B cell (primary cell): ENCODE measurements at regions not wholly inside any gene's neighbourhood (a gene's known extent, or its start where the extent isn't known, plus 50 kb on each side); places are given as distances from the start of the nearest gene placed in this dataset.

Experiments used
- ATAC-seq: fragments of 200-7000 bp; cut with Tn5 transposase; one replicate; pipeline ENCODE4 v1.10.0; 2021; ENCODE audit warnings: low read depth, mild to moderate bottlenecking, moderate number of reproducible peaks, moderate library complexity
- CTCF ChIA-PET: fragments of 350-600 bp; sonication (Branson Sonifier 250); formaldehyde crosslinking; loops from one replicate; lab custom pipeline; 2021; ENCODE audit warnings: antibody characterized with exemption, inconsistent platforms; lab: Charles Lee
- POLR2A ChIA-PET: fragments of 350-600 bp; sonication (Branson Sonifier 250); formaldehyde crosslinking; loops from one replicate; lab custom pipeline; 2021; ENCODE audit warnings: antibody characterized with exemption; lab: Charles Lee
- DNase-seq: peaks from one replicate; pipeline ENCODE4 v3.0.0; 2013
- H2AFZ ChIP-seq: 2 replicates; pipeline ENCODE4 v1.6.1; 2012; ENCODE audit warnings: mild to moderate bottlenecking, low read depth, low read length; ENCODE audit not compliant: insufficient read depth, poor library complexity, severe bottlenecking
- H3K27ac ChIP-seq, 2 donors: 1 replicate in 1 of 2; 2 replicates in 1 of 2; pipeline ENCODE4 v1.5.1; 2012 to 2013; ENCODE audit warnings: low read length in 2 of 2, mild to moderate bottlenecking in 2 of 2, moderate library complexity in 1 of 2
- H3K27me3 ChIP-seq, 4 experiments: fragments of 200-600 bp in 1 of 4; sonication (generic) in 1 of 4; replicated peaks in 1 of 4; 1 replicate in 2 of 4; 2 replicates in 2 of 4; pipeline versions ENCODE4 v1.6.1 to v1.7.0; 2013 to 2016; ENCODE audit warnings: low read length in 3 of 4, mild to moderate bottlenecking in 2 of 4, mixed read lengths in 1 of 4, moderate library complexity in 1 of 4; ENCODE audit not compliant: insufficient read depth in 4 of 4, control insufficient read depth in 3 of 4; ENCODE audit errors: control extremely low read depth in 1 of 4
- H3K36me3 ChIP-seq, 2 experiments: replicated peaks in 1 of 2; 1 replicate in 1 of 2; 2 replicates in 1 of 2; pipeline versions ENCODE4 v1.6.1 to v1.7.1; 2013; ENCODE audit warnings: low read length in 1 of 2; ENCODE audit not compliant: insufficient read depth in 2 of 2, control insufficient read depth in 1 of 2; ENCODE audit errors: control extremely low read depth in 1 of 2, extremely low read depth in 1 of 2
- H3K4me1 ChIP-seq, 2 donors: fragments of 200-600 bp in 1 of 2; sonication (generic) in 1 of 2; 1 replicate in 1 of 2; 2 replicates in 1 of 2; pipeline versions ENCODE4 v1.5.1 to v1.6.1; 2013 to 2017; ENCODE audit warnings: low read length in 2 of 2; ENCODE audit not compliant: control insufficient read depth in 2 of 2, insufficient read depth in 2 of 2
- H3K4me2 ChIP-seq: replicated peaks from 2 replicates; pipeline ENCODE3; 2012; ENCODE audit warnings: mild to moderate bottlenecking, low read depth, low read length; ENCODE audit not compliant: poor library complexity, severe bottlenecking
- H3K4me3 ChIP-seq, 5 experiments: fragments of 200-600 bp in 1 of 5; sonication (generic) in 1 of 5; 1 replicate in 3 of 5; 2 replicates in 2 of 5; pipeline versions ENCODE4 v1.5.1 to v1.7.0; 2011 to 2016; ENCODE audit warnings: low read length in 4 of 5, mild to moderate bottlenecking in 4 of 5, low read depth in 2 of 5, control low read depth in 1 of 5, moderate library complexity in 1 of 5; ENCODE audit not compliant: insufficient read depth in 1 of 5; ENCODE audit errors: control extremely low read depth in 1 of 5, extremely low read depth in 1 of 5
- H3K79me2 ChIP-seq: fragments of 200-600 bp; sonication (generic); one replicate; pipeline ENCODE4 v1.6.0; 2016; ENCODE audit warnings: low read length; ENCODE audit not compliant: control insufficient read depth, insufficient read depth
- H3K9ac ChIP-seq: fragments of 200-600 bp; sonication (generic); 2 replicates; pipeline ENCODE4 v1.6.1; 2017; ENCODE audit warnings: mild to moderate bottlenecking, low read length, moderate library complexity
- H3K9me3 ChIP-seq, 3 donors: one replicate each; pipeline versions ENCODE4 v1.6.1 to v1.7.1; 2013; ENCODE audit warnings: low read length in 2 of 3; ENCODE audit not compliant: control insufficient read depth in 2 of 3, insufficient read depth in 1 of 3; ENCODE audit errors: control extremely low read depth in 1 of 3
- H4K20me1 ChIP-seq: 2 replicates; pipeline ENCODE4 v1.6.0; 2012; ENCODE audit warnings: mild to moderate bottlenecking, low read length; ENCODE audit not compliant: insufficient read depth, control insufficient read depth, poor library complexity, severe bottlenecking
- H3K27ac Mint-ChIP-seq: one replicate; pipeline ENCODE4 v1.8.0; 2021; ENCODE audit warnings: mixed read lengths
- H3K27me3 Mint-ChIP-seq: one replicate; pipeline ENCODE4 v1.8.0; 2021; ENCODE audit warnings: mixed read lengths
- H3K4me1 Mint-ChIP-seq: one replicate; pipeline ENCODE4 v1.8.0; 2021; ENCODE audit warnings: mixed read lengths
- H3K4me3 Mint-ChIP-seq: one replicate; pipeline ENCODE4 v1.8.0; 2021; ENCODE audit warnings: mixed read lengths
- H3K9me3 Mint-ChIP-seq: one replicate; pipeline ENCODE4 v1.8.0; 2022; ENCODE audit warnings: mixed read lengths; ENCODE audit not compliant: insufficient read depth
- EZH2 ChIP-seq: IDR thresholded peaks from 2 replicates; pipeline ENCODE4 v1.6.1; 2012; ENCODE audit warnings: borderline replicate concordance, low read depth, mild to moderate bottlenecking, moderate library complexity, low read length; ENCODE audit not compliant: insufficient read depth, poor library complexity, severe bottlenecking
- WGBS: methylation state at CpG from one replicate; pipeline ENCODE4 v1.1.5; 2013; ENCODE audit warnings: missing lambda C conversion rate; ENCODE audit not compliant: insufficient coverage; 5-methylcytosine and 5-hydroxymethylcytosine counted together
- intact Hi-C: fragments of 100-400 bp; cut with micrococcal nuclease; formaldehyde crosslinking; loops from one replicate; pipeline ENCODE4 v1.10.0; 2022
- TF ChIP-seq, protein P1 (sequence below): fragments of 200-600 bp; IDR thresholded peaks from one replicate; pipeline ENCODE4 v1.8.0; 2022; ENCODE audit warnings: antibody characterized with exemption, mild to moderate bottlenecking

DNA sequence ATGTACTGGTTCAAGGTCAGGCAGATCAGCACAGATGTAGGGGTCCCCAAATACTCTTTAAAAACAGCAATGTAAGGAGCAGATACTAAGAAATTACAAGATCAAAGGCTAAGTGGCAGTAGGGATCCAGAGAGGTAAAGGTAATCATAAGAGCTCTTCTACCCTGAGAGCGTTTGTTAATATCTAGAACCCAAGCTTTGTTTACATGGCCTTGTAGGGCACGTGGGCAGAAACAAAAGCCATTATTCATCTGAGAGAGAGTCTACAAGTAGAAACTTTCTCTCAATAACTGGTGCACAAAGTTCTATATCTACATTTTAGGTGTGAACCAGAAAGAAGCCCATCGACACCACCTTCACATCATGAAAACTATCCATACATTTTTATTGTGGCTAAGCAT, 225.6 kb upstream of the PCDH10 start:
- H3K36me3 ChIP-seq: no peaks in the 10 kb centered on the region
- no peak overlapping the region for H3K27ac Mint-ChIP-seq
- no peaks in the 10 kb centered on the region for H3K79me2 ChIP-seq
- no peaks in the 10 kb centered on the region for H3K9me3 ChIP-seq
- intact Hi-C loops: no loop called here
- H3K4me2 ChIP-seq: no peak overlapping the region
- H2AFZ ChIP-seq: no peak overlapping the region
- H3K4me1 ChIP-seq: no peaks in the 10 kb centered on the region
- DNase-seq: no peak
- CTCF ChIA-PET: no interaction called here
- POLR2A ChIA-PET: no interaction called here
- H3K4me3 Mint-ChIP-seq: no peak overlapping the region
- H3K27me3 ChIP-seq: no peaks in the 10 kb centered on the region
- no peak for TF ChIP-seq EZH2
- TF ChIP-seq, protein P1, sequence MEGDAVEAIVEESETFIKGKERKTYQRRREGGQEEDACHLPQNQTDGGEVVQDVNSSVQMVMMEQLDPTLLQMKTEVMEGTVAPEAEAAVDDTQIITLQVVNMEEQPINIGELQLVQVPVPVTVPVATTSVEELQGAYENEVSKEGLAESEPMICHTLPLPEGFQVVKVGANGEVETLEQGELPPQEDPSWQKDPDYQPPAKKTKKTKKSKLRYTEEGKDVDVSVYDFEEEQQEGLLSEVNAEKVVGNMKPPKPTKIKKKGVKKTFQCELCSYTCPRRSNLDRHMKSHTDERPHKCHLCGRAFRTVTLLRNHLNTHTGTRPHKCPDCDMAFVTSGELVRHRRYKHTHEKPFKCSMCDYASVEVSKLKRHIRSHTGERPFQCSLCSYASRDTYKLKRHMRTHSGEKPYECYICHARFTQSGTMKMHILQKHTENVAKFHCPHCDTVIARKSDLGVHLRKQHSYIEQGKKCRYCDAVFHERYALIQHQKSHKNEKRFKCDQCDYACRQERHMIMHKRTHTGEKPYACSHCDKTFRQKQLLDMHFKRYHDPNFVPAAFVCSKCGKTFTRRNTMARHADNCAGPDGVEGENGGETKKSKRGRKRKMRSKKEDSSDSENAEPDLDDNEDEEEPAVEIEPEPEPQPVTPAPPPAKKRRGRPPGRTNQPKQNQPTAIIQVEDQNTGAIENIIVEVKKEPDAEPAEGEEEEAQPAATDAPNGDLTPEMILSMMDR: no peak
- H3K9ac ChIP-seq: no peak overlapping the region
- no peaks in the 10 kb centered on the region for H4K20me1 ChIP-seq
- H3K4me1 Mint-ChIP-seq: no peaks in the 10 kb centered on the region
- no peaks in the 10 kb centered on the region for H3K9me3 Mint-ChIP-seq
- no CpG with 5 or more reads among the region's 3 CpGs for WGBS
- H3K4me3 ChIP-seq: no peak overlapping the region
- H3K27me3 Mint-ChIP-seq: no peaks in the 10 kb centered on the region
- H3K27ac ChIP-seq: no peak overlapping the region
- no peak for ATAC-seq

GRCh38 chr4:132934911-132935310, 214.2 kb upstream of the PCDH10 start:
- ChIA-PET POLR2A (no interaction called here), CTCF (no interaction called here)
- Histone ChIP-seq H3K4me3 (no peak overlapping the region), H3K4me2 (no peak overlapping the region), H3K79me2 (no peaks in the 10 kb centered on the region), H3K9me3 (peaks cover 0 to 7% (median 2%) of the 10 kb centered on the region in 3 donors), H3K36me3 (no peaks in the 10 kb centered on the region), H2AFZ (no peak overlapping the region), H3K4me1 (no peaks in the 10 kb centered on the region), H3K9ac (no peak overlapping the region), H4K20me1 (no peaks in the 10 kb centered on the region), H3K27ac (no peak overlapping the region), H3K27me3 (no peaks in the 10 kb centered on the region)
- no peak for ATAC-seq
- no peak overlapping the region for H3K4me3 Mint-ChIP-seq
- H3K27me3 Mint-ChIP-seq: no peaks in the 10 kb centered on the region
- no peak for TF ChIP-seq EZH2
- TF ChIP-seq, protein P1: no peak
- H3K9me3 Mint-ChIP-seq: peaks cover 2% of the 10 kb centered on the region
- WGBS: no CpG with 5 or more reads among the region's 2 CpGs
- no peak overlapping the region for H3K27ac Mint-ChIP-seq
- no peak for DNase-seq
- intact Hi-C loops: no loop called here
- no peaks in the 10 kb centered on the region for H3K4me1 Mint-ChIP-seq
